GM12873 (cell line): ENCODE measurements at regions not wholly inside any gene's neighbourhood (a gene's known extent, or its start where the extent isn't known, plus 50 kb on each side); places are given as distances from the start of the nearest gene placed in this dataset.

Experiments used
- TF ChIP-seq, protein P1 (sequence below): IDR thresholded peaks from 2 replicates; pipeline ENCODE4 v1.5.1; 2012; ENCODE audit warnings: low read depth, mild to moderate bottlenecking, moderate library complexity, low read length, control low read depth; ENCODE audit not compliant: insufficient read depth; ENCODE audit errors: missing control alignments

DNA sequence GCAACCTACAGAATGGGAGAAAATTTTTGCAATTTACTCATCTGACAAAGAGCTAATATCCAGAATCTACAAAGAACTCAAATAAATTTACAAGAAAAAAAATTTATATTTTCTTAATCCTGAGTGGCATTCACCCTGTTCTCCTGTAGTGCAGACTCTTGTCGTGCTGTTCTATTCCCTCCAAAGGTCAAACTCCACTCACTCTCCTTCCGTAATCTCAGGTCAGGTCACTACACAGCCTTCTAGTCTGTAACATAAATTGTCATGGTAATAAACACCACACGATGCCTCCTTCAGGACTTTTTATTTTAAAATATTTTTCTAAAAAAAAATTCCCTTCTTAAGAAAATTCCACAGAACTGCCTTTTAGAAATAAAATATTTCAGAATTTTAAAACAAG is 417.9 kb upstream of the GCFC2 start:
- TF ChIP-seq, protein P1, sequence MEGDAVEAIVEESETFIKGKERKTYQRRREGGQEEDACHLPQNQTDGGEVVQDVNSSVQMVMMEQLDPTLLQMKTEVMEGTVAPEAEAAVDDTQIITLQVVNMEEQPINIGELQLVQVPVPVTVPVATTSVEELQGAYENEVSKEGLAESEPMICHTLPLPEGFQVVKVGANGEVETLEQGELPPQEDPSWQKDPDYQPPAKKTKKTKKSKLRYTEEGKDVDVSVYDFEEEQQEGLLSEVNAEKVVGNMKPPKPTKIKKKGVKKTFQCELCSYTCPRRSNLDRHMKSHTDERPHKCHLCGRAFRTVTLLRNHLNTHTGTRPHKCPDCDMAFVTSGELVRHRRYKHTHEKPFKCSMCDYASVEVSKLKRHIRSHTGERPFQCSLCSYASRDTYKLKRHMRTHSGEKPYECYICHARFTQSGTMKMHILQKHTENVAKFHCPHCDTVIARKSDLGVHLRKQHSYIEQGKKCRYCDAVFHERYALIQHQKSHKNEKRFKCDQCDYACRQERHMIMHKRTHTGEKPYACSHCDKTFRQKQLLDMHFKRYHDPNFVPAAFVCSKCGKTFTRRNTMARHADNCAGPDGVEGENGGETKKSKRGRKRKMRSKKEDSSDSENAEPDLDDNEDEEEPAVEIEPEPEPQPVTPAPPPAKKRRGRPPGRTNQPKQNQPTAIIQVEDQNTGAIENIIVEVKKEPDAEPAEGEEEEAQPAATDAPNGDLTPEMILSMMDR = no peak

DNA sequence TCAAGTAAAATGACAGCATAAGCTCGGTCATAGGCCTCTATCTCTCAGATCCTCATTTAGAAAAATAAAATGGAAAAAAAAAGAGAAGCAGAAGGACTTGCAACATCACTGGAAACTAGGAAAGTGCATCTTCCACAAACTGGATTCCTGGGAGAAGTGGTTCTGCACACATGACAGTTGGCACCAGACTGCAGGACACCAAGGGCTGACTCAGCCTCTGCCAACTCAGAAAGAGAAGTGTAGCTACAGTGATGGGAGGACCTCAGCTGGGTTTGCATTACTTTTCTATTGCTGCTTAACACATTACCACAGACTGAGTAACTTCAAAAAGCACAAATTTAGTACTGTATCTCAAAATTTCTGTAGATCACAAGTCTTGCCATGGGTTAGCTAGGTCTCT is 409.5 kb upstream of the GCFC2 start:
- TF ChIP-seq, protein P1 = no peak

GRCh38 chr2:76089683-76090082 is 379.0 kb upstream of the GCFC2 start:
- TF ChIP-seq, protein P1 = no peak

DNA sequence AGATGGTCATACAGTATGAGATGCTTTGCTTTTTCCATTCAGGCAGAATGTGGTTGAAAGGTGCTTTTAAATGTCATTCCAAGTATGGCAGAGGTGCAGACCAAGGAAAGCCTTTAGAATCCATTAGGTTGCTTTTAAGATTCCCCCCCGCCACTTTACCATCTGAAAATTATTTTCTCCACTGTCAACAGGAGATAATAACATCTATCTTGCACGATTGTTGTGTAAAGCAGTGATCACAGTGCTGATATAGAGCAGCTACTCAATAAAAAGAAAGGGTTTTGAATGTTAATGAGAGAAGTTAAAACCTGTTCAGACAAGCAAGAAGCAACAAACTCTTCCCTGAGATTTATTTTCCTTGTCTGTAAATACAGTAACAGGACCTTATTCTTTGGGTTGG is 372.5 kb upstream of the GCFC2 start:
- TF ChIP-seq, protein P1 = no peak

DNA sequence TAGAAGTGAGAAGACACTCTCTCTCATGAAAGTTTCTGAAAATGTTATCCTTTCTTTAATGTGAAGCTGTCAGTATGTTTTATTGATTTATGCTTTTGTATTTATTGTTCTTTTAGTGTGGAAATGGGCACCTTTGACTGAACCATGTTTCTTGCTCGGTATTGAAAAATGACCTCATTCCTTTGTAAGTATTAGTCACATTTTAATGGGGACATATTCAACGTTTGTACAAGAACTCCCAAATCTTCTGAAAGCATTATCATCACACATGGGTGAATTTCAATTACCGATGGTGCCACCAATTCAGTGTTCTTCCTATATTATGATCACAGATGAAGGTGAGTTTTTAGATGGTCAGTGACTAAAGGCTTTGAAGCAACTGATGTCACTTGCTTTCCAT is 371.8 kb upstream of the GCFC2 start:
- TF ChIP-seq, protein P1 = no peak

DNA sequence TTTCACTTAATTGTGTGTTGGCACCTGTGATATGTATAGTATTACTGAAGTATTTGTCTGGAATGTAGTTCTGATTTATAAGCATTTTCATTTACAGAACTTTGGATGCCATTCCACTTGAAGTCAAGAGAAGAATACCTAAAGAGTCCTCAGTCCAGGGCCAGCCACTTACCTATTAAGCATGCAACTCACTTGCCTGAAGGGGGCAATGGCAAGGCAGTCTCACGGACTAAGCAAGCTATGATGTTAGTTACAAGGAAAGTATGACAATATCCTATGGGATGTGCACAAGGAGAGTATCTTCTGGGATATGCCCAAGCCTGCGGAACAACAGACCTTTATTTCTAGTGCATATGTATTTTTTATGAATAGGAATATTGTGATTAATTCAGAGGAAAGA is 369.4 kb upstream of the GCFC2 start:
- TF ChIP-seq, protein P1 = no peak

GRCh38 chr2:76075126-76075525 is 364.4 kb upstream of the GCFC2 start:
- TF ChIP-seq, protein P1 = no peak

- TF ChIP-seq, protein P1 = no peak
Observed at GRCh38 chr2:76073992-76074604, 363.4 kb upstream of the GCFC2 start.
